Neural crest cell (in vitro differentiated cells): ENCODE measurements at regions not wholly inside any gene's neighbourhood (a gene's known extent, or its start where the extent isn't known, plus 50 kb on each side); places are given as distances from the start of the nearest gene placed in this dataset.
"Not testable (repeated sequence)": the region's sequence is repeated elsewhere in the genome, so short reads cannot be mapped to it uniquely, and the experiment has no call there.

Source experiments
- DNase-seq: peaks from one replicate; pipeline ENCODE4 v3.0.0; 2021; ENCODE audit warnings: low read depth, mixed read lengths, low spot score
- H3K27ac Mint-ChIP-seq: one replicate; pipeline ENCODE4 v1.8.0; 2021; ENCODE audit warnings: mild to moderate bottlenecking, mixed read lengths; ENCODE audit not compliant: unreplicated experiment
- H3K27me3 Mint-ChIP-seq: 2 replicates; pipeline ENCODE4 v1.8.0; 2021; ENCODE audit warnings: low read depth, mild to moderate bottlenecking, mixed read lengths
- H3K36me3 Mint-ChIP-seq: 2 replicates; pipeline ENCODE4 v1.8.0; 2021; ENCODE audit warnings: low read depth, mild to moderate bottlenecking, mixed read lengths
- H3K4me1 Mint-ChIP-seq: 2 replicates; pipeline ENCODE4 v1.8.0; 2021; ENCODE audit warnings: mixed read lengths
- H3K4me3 Mint-ChIP-seq: one replicate; pipeline ENCODE4 v1.8.0; 2021; ENCODE audit warnings: mild to moderate bottlenecking, mixed read lengths
- H3K9me3 Mint-ChIP-seq: 2 replicates; pipeline ENCODE4 v1.8.0; 2021; ENCODE audit warnings: mixed read lengths

GRCh38 chr14:19204827-19205226 lies 229.3 kb downstream of the POTEG start:
- not testable (repeated sequence) for H3K4me1 Mint-ChIP-seq, H3K4me3 Mint-ChIP-seq, DNase-seq, H3K27ac Mint-ChIP-seq, H3K27me3 Mint-ChIP-seq, H3K9me3 Mint-ChIP-seq, H3K36me3 Mint-ChIP-seq

DNA sequence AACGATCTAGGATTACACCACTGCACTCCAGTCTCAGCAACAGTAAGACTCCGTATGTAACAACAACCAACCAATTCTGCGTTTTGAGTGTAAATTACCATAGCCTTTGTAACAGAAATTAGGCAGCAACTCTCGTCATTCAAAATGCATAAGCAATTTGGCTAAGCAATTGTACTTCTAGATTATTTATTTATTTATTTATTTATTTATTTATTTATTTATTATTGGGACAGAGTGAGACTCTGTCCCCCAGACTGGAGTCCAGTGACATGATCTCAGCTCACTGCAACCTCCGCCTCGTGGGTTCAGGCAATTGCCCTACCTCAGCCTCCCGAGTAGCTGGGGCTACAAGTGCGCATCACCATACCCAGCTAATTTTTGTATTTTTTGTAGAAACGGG lies 217.7 kb downstream of the POTEG start:
- DNase-seq, H3K27ac Mint-ChIP-seq, H3K4me1 Mint-ChIP-seq, H3K36me3 Mint-ChIP-seq, H3K9me3 Mint-ChIP-seq, H3K4me3 Mint-ChIP-seq, H3K27me3 Mint-ChIP-seq: not testable (repeated sequence)

DNA sequence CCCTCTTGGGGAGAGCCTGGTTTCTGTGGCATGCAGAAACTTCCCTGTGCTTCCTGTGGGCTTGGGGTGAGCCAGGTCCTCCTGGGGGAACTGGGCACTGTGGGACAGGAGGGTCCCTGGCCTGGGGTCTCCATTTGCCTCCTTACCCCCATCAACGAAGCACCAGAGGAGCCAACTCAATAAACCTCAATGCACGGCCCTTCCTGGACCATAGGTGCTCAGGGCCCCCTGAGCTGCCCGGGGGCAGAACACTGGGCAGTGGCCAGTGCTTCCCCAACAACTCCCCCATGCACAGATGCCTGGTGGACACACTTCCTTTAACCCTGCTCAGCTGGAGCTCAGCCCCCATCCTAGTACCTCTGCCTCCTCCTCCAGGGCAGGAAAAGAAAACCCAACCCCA lies 214.7 kb downstream of the POTEG start:
- H3K27me3 Mint-ChIP-seq, H3K9me3 Mint-ChIP-seq, H3K4me3 Mint-ChIP-seq, H3K36me3 Mint-ChIP-seq, H3K27ac Mint-ChIP-seq, H3K4me1 Mint-ChIP-seq, DNase-seq: not testable (repeated sequence)

DNA sequence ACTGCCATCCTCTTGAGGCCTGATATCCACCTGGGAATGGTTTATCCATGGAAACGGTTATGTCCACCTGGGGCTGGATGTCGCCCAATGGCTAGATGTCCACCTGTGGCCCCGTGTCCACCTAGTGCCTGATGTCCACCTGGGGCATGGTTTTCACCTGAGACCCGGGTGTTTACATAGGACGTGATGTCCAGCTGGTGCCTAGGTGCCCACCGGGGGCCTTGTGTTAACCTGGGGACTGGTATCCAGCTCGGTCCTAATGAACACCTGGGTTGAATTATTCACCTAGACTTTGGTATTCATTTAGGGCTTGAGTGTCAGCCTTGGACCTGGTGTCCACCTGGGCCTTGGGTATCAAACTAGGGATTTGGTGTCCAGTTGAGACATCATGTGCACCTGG lies 202.7 kb downstream of the POTEG start:
- H3K4me1 Mint-ChIP-seq, H3K27me3 Mint-ChIP-seq, DNase-seq, H3K36me3 Mint-ChIP-seq, H3K27ac Mint-ChIP-seq, H3K4me3 Mint-ChIP-seq, H3K9me3 Mint-ChIP-seq: not testable (repeated sequence)

DNA sequence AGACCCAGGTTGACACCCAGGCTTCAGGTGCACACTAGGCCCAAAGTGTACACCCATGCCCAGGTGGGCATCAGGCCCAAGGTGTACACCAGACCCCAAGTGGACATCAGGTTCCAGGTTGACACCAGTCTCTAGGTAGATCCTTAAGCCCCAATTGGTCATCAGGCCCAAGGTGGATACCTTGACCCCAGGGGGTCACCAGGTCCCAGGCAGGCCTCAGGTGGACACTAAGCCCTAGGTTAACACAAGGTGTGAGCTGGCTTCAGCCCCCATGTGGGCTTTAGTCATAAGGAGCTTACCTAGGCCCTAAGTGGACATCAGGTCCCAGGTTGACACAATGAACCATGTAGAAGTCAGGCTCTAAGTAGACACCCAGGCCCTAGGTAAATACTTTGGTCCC lies 200.1 kb downstream of the POTEG start:
- H3K27ac Mint-ChIP-seq, H3K9me3 Mint-ChIP-seq, H3K36me3 Mint-ChIP-seq, DNase-seq, H3K27me3 Mint-ChIP-seq, H3K4me1 Mint-ChIP-seq, H3K4me3 Mint-ChIP-seq: not testable (repeated sequence)

DNA sequence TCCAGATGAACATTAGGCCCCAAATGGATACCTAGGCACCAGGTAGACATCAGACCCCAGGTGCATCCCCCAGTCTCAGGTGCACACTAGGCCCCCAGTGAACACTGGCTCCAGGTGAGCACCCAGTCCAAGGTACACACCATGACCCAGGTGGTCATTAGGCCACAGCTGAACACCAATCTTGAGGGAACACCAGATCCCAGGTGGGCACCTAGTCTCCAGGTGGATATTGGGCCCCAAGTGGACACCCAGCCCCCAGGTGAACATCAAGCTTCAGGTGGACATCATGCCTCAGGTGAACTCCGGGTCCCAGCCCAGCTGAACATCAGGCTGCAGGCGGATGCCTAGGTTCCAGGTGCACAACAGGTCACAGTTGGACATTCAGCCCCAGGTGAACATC lies 196.5 kb downstream of the POTEG start:
- H3K27ac Mint-ChIP-seq, DNase-seq, H3K9me3 Mint-ChIP-seq, H3K27me3 Mint-ChIP-seq, H3K4me1 Mint-ChIP-seq, H3K36me3 Mint-ChIP-seq, H3K4me3 Mint-ChIP-seq: not testable (repeated sequence)

GRCh38 chr14:19238584-19238983 lies 195.6 kb downstream of the POTEG start:
- H3K9me3 Mint-ChIP-seq: not testable (repeated sequence)

GRCh38 chr14:19239981-19240380 lies 194.2 kb downstream of the POTEG start:
- H3K27me3 Mint-ChIP-seq, H3K4me3 Mint-ChIP-seq, H3K4me1 Mint-ChIP-seq, H3K36me3 Mint-ChIP-seq, H3K9me3 Mint-ChIP-seq, H3K27ac Mint-ChIP-seq, DNase-seq: not testable (repeated sequence)

More at GRCh38 chr14:19238584-19238983, 195.6 kb downstream of the POTEG start:
- not testable (repeated sequence) for H3K36me3 Mint-ChIP-seq, H3K4me3 Mint-ChIP-seq, DNase-seq, H3K4me1 Mint-ChIP-seq, H3K27me3 Mint-ChIP-seq, H3K27ac Mint-ChIP-seq

DNA sequence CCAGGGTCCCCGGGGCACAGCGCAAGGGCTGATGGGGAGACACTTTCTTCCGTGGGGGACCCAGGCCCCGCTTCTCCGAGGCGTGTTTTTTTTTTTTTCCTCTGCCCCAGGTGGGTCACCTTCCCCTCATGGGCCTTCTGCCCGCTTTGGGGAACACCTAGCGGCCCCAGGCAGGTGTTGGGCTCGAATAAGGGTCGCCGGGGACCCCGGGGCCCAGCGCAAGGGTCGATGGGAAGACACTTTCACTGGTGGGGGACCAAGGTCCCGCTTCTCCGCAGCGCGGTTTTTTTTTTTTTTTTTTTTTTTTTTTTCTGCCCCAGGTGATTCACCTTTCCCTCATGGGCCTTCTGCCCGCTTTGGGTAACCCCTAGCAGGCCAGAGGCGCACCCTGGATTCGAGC lies 193.8 kb downstream of the POTEG start:
- H3K4me3 Mint-ChIP-seq, H3K27ac Mint-ChIP-seq, H3K4me1 Mint-ChIP-seq, H3K9me3 Mint-ChIP-seq, H3K27me3 Mint-ChIP-seq, H3K36me3 Mint-ChIP-seq, DNase-seq: not testable (repeated sequence)

DNA sequence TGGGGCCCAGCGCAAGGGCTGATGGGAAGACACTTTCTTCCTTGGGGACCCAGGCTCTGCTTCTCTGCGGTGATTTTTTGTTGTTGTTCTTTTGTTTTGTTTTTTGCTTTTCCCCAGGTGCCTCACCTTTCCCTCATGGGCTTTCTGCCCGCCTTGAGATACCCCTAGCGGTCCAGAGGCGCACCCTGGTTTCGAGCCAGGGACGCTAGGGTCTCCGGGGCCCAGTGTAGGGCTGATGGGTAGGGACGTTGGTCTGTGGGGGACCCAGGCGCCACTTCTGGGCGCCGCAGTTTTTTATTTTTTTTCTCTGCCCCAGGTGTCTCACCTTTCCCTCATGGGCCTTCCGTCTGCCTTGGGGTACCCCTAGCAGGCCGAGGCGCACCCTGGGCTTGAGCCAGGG lies 192.7 kb downstream of the POTEG start:
- not testable (repeated sequence) for H3K4me1 Mint-ChIP-seq, H3K36me3 Mint-ChIP-seq, H3K9me3 Mint-ChIP-seq, H3K27me3 Mint-ChIP-seq, H3K27ac Mint-ChIP-seq, DNase-seq, H3K4me3 Mint-ChIP-seq

GRCh38 chr14:19242529-19242928 lies 191.6 kb downstream of the POTEG start:
- H3K27me3 Mint-ChIP-seq, H3K36me3 Mint-ChIP-seq, H3K9me3 Mint-ChIP-seq, DNase-seq, H3K4me1 Mint-ChIP-seq, H3K4me3 Mint-ChIP-seq, H3K27ac Mint-ChIP-seq: not testable (repeated sequence)

DNA sequence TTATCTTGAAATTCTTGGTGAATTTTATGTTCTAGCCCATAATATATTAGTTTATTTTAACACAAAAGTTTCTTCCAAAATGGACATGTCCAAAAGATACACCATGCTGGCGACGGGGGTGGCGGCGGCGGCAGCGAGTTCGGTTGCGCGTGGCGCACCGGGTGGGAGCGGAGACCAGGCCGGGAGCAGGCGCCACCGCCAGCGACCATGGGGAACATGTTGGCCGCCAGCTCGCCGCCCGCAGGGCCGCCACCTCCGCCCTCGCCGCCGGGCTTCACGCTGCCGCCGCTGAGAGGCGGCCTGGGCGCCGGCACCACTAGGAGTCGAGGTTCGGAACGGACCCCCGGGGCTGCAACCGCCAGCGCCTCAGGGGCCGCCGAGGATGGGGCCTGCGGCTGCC lies 167.2 kb downstream of the POTEG start:
- H3K36me3 Mint-ChIP-seq, DNase-seq, H3K9me3 Mint-ChIP-seq, H3K4me3 Mint-ChIP-seq, H3K27ac Mint-ChIP-seq, H3K27me3 Mint-ChIP-seq, H3K4me1 Mint-ChIP-seq: not testable (repeated sequence)

DNA sequence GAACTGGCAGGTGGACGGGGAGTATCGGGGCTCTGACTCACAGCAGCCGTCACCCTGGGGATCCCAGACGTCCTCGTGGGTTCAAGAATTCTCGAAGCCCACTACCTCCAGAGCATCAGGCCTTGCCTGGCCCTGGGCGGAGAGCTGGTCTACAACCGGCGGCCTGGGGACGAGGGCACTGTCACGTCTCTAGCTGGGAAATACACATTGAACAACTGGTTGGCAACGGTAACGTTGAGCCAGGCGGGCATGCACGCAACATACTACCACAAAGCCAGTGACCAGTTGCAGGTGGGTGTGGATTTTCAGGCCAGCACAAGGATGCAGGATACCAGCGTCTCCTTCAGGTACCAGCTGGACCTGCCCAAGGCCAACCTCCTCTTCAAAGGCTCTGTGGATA lies 166.5 kb downstream of the POTEG start:
- H3K27ac Mint-ChIP-seq, H3K36me3 Mint-ChIP-seq, H3K4me1 Mint-ChIP-seq, H3K9me3 Mint-ChIP-seq, H3K27me3 Mint-ChIP-seq, DNase-seq, H3K4me3 Mint-ChIP-seq: not testable (repeated sequence)

DNA sequence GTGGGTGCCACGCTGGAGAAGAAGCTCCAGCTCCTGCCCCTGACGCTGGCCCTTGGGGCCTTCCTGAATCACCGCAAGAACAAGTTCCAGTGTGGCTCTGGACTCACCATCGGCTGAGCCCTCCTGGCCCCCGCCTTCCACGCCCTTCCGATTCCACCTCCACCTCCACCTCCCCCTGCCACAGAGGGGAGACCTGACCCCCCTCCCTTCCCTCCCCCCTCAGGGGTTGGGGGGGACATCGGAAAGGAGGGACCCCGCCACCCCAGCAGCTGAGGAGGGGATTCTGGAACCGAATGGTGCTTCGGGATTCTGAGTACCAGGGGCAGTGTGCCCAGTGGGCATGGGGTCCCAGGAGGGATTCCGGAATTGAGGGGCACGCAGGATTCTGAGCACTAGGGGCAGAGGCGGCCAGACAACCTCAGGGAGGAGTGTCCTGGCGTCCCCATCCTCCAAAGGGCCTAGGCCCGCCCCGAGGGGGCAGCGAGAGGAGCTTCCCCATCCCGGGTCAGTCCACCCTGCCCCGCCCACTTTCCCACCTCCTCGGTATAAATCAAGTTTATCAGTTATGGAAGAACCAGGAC lies 166.0 kb downstream of the POTEG start:
- not testable (repeated sequence) for H3K4me3 Mint-ChIP-seq

DNA sequence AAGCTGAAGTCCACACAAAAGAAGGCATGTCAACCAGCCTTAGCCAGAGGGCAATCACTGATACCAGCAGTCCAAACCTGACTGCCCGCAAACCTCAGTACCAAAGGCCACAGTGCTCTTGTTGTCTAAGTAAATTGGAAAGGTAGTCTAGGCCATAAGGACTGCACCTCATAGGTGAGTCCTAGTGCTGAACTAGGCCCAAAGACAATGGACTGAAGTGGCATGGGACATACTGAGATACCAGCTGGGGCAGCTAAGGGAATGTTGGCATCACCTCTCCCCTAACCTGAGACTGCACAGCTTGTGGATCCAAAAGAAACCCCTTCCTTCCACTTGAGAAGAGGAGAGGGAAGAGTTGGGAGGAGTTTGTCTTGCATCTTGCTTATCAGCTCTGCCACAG lies 161.9 kb downstream of the POTEG start:
- H3K27ac Mint-ChIP-seq, H3K36me3 Mint-ChIP-seq, H3K4me3 Mint-ChIP-seq, H3K27me3 Mint-ChIP-seq, H3K9me3 Mint-ChIP-seq, DNase-seq, H3K4me1 Mint-ChIP-seq: not testable (repeated sequence)

More for the DNA sequence above, 166.0 kb downstream of the POTEG start:
- H3K27me3 Mint-ChIP-seq, H3K9me3 Mint-ChIP-seq, H3K4me1 Mint-ChIP-seq, H3K27ac Mint-ChIP-seq, H3K36me3 Mint-ChIP-seq, DNase-seq: not testable (repeated sequence)
